ENCODE measurements at regions not wholly inside any gene's neighbourhood (a gene's known extent, or its start where the extent isn't known, plus 50 kb on each side); places are given as distances from the start of the nearest gene placed in this dataset.

DNA sequence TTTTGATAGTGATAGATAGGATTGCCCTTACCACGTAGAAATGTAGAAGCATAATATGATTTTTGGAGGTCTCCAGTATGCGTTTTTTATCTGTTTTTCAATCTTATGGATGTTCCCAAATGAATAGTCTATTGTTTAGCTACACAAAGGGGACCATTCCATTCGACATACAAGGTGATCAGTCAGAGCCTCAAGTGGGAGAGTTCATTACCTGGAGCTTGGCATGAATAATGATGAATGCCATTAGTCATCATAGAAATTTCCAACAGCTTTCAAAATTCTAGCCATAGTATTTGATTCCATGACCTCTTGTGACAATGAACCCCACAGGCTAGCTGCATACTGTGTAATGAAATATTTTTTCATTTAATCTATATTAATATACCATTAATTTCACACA is 123.6 kb downstream of the PDHA2 start:
- no peaks in the 10 kb centered on the region for H3K9me3 ChIP-seq (ENCODE audit: control insufficient read depth in 1 of 2, insufficient read depth in 1 of 2, low read depth in 1 of 2, low read length in 2 of 2)
- no peak overlapping the region for H3K4me2 ChIP-seq (ENCODE audit: low read length)
- RAD21 ChIA-PET (ENCODE audit: low non-redundant PET in 1 of 2, low total read pairs in 2 of 2, uncharacterized antibody in 2 of 2, unreplicated experiment in 2 of 2) = no interaction called here
- ATAC-seq (no peak), DNase-seq (ENCODE audit: low read depth, low spot score) (no peak)
- H3K27ac ChIP-seq (ENCODE audit: low read depth, low read length) = no peak overlapping the region
- no peaks in the 10 kb centered on the region for H3K79me2 ChIP-seq (ENCODE audit: insufficient read depth, low read length)
- no peaks in the 10 kb centered on the region for H3K36me3 ChIP-seq (ENCODE audit: control insufficient read depth in 1 of 2, insufficient read depth in 2 of 2, low read length in 2 of 2)
- H3K4me3 ChIP-seq (replicated peaks in 1 of 2; ENCODE audit: low read depth in 1 of 2, low read length in 2 of 2) = no peak overlapping the region
- intact Hi-C loops (cut with micrococcal nuclease) = no loop called here
- H3K4me1 ChIP-seq (ENCODE audit: control insufficient read depth in 1 of 2, insufficient read depth in 2 of 2, low read length in 2 of 2) = no peaks in the 10 kb centered on the region
- no peaks in the 10 kb centered on the region for H4K20me1 ChIP-seq (ENCODE audit: insufficient read depth)
- H3K9ac ChIP-seq (ENCODE audit: low read length) = no peak overlapping the region
- POLR2A ChIA-PET = no interaction called here
- H3K9me2 ChIP-seq (ENCODE audit: insufficient read depth) = no peaks in the 10 kb centered on the region
- H2AFZ ChIP-seq (ENCODE audit: low read depth, low read length, poor library complexity, severe bottlenecking) = no peak overlapping the region
- TF ChIP-seq ZNF274 (IDR thresholded peaks at IDR 0.05; ENCODE audit: low read depth, low read length) = no peak
- TF ChIP-seq EZH2phosphoT487 (IDR thresholded peaks at IDR 0.05; ENCODE audit: borderline replicate concordance) = no peak
- no peak for TF ChIP-seq ELF1 (IDR thresholded peaks at IDR 0.05; ENCODE audit: borderline replicate concordance, low read depth)
- TF ChIP-seq, protein P1, sequence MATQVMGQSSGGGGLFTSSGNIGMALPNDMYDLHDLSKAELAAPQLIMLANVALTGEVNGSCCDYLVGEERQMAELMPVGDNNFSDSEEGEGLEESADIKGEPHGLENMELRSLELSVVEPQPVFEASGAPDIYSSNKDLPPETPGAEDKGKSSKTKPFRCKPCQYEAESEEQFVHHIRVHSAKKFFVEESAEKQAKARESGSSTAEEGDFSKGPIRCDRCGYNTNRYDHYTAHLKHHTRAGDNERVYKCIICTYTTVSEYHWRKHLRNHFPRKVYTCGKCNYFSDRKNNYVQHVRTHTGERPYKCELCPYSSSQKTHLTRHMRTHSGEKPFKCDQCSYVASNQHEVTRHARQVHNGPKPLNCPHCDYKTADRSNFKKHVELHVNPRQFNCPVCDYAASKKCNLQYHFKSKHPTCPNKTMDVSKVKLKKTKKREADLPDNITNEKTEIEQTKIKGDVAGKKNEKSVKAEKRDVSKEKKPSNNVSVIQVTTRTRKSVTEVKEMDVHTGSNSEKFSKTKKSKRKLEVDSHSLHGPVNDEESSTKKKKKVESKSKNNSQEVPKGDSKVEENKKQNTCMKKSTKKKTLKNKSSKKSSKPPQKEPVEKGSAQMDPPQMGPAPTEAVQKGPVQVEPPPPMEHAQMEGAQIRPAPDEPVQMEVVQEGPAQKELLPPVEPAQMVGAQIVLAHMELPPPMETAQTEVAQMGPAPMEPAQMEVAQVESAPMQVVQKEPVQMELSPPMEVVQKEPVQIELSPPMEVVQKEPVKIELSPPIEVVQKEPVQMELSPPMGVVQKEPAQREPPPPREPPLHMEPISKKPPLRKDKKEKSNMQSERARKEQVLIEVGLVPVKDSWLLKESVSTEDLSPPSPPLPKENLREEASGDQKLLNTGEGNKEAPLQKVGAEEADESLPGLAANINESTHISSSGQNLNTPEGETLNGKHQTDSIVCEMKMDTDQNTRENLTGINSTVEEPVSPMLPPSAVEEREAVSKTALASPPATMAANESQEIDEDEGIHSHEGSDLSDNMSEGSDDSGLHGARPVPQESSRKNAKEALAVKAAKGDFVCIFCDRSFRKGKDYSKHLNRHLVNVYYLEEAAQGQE (IDR thresholded peaks at IDR 0.05; ENCODE audit: low read depth) = no peak
- no TSS peak for BruUV-seq (replicated peaks)
- no peaks in the 10 kb centered on the region for H3K27me3 ChIP-seq (ENCODE audit: insufficient read depth, low read length)
- CTCF ChIA-PET = no interaction called here
